ENCODE measurements at regions not wholly inside any gene's neighbourhood (a gene's known extent, or its start where the extent isn't known, plus 50 kb on each side); places are given as distances from the start of the nearest gene placed in this dataset.
"Not testable (repeated sequence)": the region's sequence is repeated elsewhere in the genome, so short reads cannot be mapped to it uniquely, and the experiment has no call there.

DNA sequence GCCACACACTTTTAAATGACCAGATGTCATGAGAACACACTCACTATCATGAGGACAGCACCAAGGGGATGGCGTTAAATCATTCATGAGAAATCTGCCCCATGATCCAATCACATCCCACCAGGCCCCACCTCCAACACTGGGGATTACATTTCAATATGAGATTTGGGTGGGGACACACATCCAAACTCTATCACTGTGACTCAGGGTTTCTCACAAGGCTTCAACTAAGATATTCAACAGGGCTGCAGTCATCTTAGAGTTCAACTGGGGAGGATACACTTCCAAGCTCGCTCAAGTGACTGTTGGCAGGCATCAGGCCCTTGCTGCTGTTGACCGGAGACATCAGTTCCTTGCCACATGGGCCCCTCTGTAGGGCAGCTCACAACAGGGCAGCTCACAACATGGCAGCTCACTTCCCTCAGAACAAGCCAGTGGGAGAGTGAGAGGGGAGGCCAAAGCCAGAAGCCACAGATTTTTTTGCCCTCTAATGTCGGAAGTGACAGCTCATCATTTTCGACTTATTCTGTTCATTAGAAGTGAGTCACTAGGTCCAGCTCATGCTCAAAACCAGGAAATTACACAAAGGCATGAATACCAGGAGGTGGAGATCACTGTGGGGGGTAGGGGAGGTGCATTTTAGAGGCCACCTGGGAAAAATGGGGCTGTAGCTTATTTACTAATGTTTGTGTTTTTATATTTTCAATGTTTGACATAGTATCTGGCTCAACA lies 50.8 kb upstream of the PTHLH start:
- peak; percentile 22 for DNase-seq

DNA sequence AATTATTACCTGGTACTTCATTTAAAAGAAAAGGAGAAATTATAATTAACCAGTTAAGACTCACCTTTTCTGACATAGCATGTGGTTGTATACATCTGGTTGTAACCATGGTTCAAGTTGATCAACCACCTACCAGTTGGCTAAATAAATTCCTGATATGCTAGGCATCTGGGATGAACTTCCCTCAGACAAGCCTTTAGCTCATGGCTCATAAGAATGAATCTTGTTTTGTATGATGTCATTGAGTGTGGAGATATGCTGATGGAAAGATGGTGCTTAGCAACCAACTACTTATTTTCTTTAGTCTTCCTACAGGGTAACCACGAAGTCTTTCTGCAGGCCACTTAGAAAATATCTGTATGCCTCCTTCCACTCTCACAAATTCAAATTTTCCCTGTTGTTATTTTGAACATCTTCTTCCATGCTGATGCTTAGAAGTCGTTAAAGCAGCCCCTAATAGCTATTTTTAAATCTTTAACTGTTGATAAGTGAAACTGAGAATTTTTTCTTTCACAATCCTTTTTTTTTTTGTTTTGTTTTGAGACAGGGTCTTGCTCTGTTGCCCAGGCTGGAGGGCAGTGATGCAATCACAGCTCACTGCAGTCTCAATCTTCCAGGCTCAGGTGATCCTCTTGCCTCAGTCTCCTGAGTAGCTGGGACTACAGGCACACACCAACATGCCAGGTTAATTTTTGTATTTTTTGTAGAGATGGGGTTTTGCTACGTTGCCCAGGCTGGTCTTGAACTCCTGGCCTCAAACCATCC lies 51.9 kb upstream of the PTHLH start:
- DNase-seq = no peak

DNA sequence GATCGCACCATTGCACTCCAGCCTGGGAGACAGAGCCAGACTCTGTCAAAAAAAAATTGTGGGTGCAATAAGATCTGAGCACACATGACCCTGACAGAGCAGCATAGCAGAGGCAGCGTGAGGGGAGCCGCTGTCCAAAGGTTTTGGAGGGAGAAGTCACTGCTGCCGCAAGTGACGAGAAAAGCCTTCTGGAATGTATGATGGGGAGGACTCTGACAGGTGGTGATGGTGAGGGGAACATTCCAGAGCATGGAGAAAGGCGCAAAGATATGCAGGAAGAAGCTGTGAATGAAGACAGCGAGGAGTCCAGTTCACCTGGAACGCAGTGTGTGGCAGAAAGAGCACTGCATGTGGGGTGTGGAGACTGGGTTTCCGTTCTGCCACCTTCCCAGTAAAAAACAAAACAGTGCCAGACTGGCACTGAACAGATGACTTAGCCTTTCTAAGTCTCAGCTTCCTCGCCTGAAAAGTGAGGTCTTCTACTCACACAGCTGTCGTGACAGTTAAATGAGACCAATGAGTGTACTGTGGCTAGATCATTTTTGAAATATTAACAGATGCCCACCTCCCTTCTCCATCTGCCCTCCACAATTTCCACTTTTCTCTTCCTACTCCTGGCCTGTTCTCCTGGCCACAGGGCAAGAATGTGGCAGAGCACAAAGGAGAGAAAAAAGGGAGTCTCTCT lies 53.4 kb upstream of the PTHLH start:
- DNase-seq = no peak

DNA sequence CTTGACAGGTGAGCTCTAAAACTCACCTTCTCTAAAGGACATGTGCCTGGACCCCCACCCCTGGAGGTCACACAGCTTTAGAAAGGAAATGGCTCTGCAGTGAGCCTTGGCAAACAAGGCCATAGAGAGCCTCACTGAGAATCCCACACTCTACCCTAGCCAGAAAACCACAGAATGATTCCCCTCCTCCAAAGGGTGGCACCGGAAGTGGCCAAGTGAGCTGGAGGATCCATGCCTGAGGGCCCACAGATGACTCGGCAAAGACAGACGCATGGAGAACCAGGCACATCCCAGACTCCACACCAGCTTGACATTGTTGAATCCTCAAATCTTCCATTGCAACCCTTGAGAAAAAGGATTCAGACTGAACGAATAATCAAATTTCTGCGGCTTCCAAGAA lies 54.2 kb upstream of the PTHLH start:
- no peak for DNase-seq

DNA sequence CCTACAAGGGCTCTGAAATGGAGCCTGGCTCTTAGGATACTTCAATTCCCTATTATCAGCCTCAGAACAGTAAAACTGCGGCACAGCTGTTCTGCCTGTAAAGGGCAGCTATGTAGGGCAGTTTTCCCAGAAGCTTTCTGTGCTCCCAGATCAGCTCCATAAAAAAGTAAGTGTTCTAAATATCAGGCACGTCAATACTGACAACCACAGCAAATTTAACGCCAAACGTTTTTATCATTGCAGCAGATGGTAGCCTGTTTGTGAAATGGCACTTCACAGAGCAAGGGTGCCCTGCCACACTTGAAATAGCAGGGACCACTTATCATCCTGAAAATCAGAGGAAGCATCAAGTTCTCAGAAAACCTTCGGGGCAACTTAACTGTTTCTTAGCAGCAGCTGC lies 54.8 kb upstream of the PTHLH start:
- no peak for DNase-seq

DNA sequence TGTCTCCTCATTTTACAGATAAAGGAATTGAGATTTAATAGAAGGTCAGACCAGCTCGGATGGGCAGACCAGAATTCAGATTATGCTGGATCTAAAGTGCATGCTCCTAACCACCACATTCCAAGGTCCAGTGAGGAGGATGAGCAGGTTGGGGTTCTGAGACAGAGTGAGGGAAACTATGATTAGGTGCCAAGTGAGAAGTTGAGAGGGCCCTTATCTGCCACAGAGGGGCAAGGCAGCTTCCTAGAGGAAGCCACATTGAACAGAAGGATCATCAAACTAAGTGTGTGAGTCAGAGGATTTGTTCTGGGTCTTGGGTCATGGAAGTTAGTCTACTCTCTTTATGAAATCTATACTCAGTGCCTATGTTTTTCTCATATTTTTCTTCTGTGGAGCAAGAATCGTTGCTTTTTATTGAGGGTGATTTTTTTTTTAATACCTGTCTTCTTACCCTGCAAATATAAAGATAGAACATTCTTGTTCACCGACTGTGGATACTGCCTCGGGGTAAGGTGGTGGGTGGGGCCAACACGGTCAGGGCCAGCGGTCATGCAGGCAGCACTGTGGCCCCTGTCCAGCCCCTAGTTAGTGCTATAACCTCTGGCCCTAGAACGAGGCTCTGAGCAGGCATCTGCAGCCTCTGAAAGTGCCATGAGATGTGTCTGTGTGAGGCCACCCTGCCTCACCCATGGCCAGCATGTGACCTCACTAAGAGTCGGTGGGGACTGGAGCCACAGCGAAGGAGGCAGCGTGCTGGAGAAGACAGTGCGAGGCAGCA lies 55.6 kb upstream of the PTHLH start:
- no peak for DNase-seq

DNA sequence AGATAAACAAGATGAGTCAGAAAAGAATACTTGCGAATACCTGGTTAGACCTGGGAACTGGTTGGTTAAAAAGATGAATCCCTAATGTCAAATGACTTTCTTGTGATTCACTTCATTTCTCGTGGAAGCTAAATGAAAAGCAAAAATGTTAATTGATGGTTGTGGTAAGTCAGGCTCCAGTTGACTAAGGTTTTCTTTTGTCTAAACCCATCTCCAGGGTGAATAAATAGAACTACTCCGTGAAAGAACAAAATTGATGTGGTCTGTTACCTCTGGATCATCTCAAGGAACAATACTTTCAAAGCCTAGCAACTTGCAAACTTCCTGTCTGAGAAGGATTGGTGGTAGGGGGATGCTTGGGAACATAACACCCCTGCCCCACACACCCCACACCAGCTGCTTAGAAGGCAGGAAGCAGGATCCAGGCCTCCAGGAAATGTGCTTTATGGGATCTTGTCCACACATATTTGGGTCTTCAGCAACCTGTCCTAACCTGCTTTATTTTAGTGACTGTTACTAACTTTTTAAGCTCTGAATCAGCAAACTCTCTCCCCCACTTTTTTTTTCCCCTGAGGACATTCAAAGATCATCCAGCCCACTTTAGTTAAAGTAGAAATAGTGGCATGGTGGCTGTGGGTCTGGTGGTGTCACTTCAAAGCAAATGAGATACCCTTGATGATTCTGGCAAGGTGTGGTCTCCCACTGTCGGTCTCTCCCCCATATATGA lies 60.4 kb upstream of the PTHLH start:
- DNase-seq = no peak

DNA sequence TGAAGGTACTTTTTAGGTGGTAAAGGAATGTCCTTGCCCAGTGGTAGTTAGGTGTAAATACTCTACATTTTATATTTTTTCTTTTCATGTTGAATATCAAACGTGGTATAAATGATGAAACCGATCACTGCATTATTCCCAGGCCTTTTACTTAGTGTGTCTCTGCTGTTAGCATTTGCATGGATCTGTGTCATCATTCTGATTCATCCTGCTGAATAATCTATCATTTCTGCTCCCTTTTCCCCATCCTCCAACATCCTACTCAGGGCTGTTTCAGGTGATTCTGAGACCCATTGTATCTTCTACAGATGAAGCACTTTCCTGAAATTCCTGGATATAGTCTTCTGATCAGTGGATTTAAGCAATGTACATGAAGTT lies 61.0 kb upstream of the PTHLH start:
- DNase-seq = no peak

DNA sequence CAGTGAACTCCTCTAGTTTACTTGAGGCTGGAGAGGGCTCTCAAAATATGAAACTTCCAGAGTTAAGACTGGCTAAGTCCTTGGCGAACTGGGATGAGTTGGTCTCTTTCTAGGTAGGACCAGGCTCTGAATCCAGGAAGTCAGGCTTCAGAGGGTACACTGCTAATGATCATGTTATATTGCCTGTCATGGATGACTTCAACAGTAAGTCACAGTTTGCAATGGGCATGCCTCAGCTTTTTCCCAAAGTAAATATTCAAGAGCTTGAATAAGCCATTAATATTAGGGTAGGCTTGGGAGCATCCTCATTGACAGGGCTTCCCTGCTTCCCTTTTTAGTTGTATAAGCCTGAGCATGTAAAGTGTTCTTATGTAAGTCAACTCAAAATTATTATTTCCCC lies 61.7 kb upstream of the PTHLH start:
- DNase-seq = no peak

DNA sequence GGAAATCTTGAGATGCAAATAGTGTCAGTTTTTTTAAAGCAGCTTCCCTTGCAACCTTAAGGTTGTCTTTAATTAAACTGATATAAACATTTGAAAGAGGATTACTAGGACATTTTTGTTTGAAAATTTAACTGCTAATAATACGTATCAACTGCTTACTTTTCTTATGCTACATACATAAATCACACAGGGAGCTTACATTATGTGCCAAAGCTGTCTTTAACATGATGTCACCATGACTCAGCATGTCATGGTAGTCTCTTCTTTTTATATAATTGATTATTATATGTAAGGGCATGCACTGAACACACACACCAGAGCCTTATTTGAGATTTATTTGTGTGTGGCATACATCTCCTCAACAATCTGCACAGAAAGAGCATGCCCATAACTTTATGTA lies 63.0 kb upstream of the PTHLH start:
- no peak for DNase-seq

DNA sequence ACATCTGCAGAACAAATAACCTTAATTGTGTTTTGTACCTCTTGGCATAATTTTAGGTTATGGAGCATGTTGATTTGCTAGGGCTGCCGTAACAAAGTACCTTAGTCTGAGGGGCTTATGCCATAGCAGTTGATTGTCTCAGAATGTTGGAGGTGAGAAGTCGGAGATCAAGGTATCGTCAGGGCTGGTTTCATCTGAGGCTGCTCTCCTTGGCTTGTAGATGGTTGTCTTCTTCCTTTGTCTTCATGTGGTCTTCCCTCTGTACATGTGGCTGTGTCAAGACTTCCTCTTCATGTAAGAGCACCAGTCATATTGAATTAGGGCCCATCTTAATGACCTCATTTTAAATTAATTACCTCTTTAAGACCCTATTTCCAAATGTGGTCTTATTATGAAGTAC lies 64.4 kb upstream of the PTHLH start:
- DNase-seq = no peak

DNA sequence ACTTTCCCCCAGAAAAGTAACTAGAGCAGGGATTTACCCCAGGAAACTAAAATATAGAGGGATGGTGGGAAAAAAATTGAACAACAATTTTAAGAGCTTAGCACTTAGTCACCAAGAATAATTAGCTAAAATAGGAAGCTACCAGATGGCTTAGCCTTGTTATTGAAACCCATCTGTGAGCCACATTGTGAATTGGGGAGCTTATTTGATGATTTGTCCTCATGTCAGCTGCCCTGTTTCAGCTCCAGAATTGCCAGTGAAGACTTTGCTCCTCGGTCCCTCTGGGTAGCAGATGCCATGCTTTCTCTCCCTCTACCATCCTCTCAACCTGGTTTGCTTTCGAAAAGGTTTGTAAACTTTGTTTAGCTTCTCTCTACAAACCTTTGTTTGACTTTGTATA lies 67.7 kb upstream of the PTHLH start:
- DNase-seq = no peak

DNA sequence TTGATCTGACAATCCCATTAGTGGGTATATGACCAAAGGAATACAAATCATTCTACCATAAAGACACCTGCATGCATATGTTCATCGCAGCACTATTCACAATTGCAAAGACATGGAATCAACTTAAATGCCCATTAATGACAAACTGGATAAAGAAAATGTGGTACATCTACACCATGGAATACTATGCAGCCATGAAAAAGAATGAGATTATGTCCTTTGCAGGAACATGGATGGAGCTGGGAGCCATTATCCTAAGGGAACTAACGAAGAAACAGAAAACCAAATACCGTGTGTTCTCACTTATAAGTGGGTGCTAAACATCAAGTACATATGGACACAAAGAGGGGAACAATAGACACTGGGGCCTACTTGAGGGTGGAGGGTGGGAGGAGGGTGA lies 74.1 kb upstream of the PTHLH start:
- DNase-seq = not testable (repeated sequence)

DNA sequence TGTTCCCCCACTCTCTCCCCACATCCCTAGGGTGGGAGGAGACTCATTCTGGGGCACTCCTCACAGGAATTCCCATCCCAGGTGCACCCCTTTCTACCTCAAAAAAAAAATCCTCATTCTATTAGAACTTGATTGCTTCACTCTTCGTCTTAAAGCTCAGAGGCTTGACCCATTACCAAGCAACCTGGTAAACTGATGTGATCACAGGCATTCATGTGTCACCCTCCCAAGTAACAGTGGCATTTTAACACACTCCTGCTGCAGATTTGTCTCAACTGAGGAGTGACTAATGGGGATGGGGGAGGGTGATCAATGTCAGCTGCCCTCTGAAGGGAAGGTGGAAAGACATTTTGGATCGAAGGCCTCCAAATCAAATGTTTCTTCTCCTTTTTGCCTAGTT lies 78.1 kb upstream of the PTHLH start:
- no peak for DNase-seq

DNA sequence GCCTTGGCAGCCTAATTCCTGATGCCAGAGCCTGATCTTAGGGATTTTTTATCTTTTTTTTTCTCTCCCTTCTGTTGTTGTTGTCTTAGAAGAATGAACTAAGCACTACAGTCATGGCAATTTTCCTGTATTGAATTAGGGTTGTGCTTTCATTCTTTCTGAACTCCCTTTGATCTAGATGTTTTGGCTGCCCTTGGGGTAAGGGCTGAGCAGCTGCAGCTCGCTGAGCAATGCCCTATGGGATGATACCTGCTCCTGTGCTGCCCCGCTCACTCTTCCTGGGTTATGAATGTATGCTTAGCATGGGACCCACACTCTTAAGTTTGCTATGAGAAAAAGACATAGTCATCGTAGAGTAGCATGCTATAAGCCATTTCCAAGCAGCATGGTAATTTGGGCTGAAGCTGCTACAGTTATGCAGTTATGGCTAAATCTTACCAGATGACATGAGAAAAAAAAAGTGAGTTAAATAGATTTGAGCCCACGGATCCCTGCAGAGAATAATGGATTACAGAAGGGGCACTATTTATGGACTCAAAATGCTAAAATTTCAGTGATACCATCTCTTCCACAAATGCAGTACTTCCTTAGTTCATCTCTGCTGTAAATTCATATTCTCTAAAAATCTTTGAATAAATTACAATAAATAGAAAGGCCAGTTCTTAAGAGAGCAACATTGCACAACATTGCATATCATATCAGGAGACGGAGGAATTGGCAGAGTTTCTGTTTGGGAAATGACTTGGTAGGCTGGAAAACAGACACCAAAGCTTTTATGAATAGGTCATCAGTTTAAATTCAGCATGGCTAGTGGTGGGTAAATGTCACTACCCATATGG lies 79.2 kb upstream of the PTHLH start:
- DNase-seq = no peak

DNA sequence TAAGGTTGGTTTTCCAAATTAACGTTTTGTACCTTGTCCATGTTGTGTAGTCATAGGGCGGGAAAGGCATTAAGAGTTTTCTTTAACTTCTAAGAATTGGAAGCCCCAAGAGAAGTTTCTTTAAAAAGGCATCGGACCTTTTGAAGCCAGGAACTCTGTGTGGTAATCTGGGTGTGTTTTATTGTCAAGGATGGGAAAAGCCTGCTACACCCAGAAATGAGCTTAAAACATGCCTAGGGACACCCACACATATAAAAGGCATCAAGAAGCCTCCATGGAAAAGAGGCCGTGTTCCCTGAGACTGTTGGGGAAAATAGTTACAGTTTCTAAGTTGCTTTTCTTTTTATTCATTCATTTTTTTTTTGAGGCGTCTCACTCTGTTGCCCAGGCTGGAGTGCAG lies 81.0 kb upstream of the PTHLH start:
- no peak for DNase-seq

DNA sequence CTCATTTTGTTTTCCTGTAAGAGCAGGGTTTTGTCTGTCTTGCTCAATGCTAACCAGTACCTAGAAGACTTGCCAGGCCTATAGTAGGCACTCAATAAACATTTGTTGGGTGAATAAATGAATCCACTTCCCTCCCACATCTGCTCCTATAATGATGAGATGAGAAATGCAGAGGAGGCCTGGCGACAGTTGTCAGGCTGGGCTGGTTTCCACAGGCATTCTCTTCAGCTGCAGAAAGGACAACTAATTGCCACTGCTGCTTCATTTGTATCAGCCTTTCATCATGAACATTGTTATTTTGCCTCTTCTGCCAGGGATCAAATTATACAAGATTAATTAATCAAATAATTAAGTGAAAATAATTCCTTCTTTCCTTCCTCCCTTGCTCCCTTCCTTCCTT lies 82.0 kb upstream of the PTHLH start:
- no peak for DNase-seq

DNA sequence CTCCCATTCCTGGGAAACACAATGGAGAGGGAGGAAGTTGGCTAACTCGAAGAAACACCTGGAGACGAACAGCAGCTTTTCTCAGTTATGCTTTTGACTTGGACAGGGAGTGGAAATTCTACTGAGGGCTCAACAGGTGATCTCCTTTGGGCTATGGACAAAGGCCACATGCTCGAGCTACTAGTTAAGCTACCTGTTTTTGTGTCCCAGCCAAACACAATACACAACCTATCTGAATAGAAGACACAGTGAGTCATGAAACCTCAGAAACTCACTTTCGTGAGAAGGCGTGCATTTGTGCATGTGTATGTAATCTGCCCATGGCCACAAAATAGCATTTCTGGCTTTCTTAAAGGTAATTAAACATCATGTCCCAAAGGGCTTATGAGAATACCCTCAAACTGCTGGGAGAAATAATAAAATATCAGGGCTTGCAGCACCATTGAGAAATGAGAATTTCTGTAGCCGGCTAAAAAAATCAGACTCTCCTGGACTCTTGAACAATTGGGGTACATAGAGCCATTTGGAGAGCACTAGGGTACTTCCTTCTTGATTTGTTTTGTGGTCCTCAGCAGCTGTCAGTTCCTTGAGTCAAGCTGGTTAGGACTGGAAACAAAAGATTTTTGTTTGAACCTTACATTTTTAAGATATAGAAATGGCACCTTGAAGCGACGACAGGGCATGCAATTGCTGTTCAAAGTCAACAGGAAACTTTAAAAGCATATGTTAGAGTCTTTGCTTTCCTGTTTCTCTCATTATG lies 85.5 kb upstream of the PTHLH start:
- DNase-seq = peak; percentile 58

DNA sequence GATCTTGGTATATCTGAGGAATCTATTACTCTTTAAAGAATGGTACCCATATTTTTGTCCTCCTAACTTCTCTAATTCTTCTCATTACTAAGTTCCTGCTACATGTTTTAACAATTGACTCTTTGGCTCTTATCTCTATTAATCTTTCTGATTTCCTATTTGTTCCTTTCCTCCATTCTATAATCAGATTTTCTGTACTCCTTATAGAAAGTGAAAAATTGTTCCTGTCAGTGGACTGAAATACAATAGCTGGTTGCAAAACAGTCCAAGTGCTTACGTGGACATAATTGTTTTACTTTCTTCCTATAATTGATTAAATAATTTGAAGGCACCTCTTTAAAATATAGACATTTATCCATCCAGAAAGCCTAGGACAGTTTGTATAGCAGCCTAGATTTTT lies 86.7 kb upstream of the PTHLH start:
- DNase-seq = no peak

DNA sequence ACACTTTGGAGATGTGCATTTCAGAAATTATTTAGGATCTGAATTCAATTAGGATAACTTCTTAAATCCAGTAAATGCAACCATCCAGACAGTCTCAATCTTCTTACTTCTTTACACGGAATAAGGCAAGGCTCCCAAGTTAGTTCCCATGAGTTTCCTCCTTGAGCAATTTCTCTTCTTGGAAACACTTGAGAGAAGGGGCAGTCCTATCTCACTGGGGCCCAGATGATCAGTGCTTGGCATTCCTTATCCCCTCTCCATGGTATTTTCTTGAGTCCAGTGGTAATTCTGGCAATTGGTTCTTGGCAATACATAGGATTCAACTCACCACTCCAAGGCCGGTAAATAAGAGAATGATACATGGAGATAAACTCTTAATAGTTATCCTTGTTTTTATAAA lies 87.1 kb upstream of the PTHLH start:
- DNase-seq = no peak

DNA sequence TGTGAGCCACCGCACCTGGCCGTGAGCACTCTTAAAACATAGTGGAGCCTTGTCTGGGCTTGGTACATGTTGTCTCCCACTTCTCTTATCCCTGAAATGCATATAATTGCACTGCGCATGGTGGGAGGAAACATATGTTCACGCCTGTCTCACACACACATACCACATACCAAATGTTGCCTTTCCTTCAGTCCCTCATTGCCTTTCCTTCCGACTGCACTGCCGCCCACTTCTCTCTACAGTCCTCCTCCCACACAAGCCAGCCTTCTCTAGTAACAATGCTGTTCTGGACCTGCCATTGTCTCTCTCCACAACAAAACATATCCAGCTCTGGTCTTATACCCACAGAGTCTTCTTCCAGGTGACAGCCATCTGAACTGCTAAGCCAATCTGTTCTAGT lies 88.3 kb upstream of the PTHLH start:
- no peak for DNase-seq
